Smooth muscle cell (in vitro differentiated cells): ENCODE measurements at regions not wholly inside any gene's neighbourhood (a gene's known extent, or its start where the extent isn't known, plus 50 kb on each side); places are given as distances from the start of the nearest gene placed in this dataset.
A peak's percentile ranks its signal among the peaks of the same experiment; 100 is the strongest.

Experiments
- DNase-seq: peaks from one replicate; lab custom pipeline; 2025; ENCODE audit not compliant: unreplicated experiment; lab: John Stamatoyannopoulos, UW
- H2AFZ ChIP-seq: fragments of 200-600 bp; sonication (generic); 2 replicates; pipeline ENCODE4 v1.6.0; 2016; ENCODE audit warnings: antibody characterized with exemption, low read depth, mild to moderate bottlenecking
- H3F3A ChIP-seq: fragments of 200-600 bp; sonication (generic); 2 replicates; pipeline ENCODE4 v1.6.0; 2017; ENCODE audit warnings: antibody characterized with exemption, low read depth
- H3K27ac ChIP-seq: fragments of 200-600 bp; sonication (generic); 2 replicates; pipeline ENCODE4 v1.5.1; 2016; ENCODE audit warnings: low read depth, mild to moderate bottlenecking
- H3K27me3 ChIP-seq: fragments of 200-600 bp; sonication (generic); 2 replicates; pipeline ENCODE4 v1.6.1; 2016; ENCODE audit warnings: low read depth, mild to moderate bottlenecking
- H3K36me3 ChIP-seq: fragments of 200-600 bp; sonication (generic); 2 replicates; pipeline ENCODE4 v1.5.1; 2016; ENCODE audit warnings: low read depth
- H3K4me1 ChIP-seq: fragments of 200-600 bp; sonication (generic); 2 replicates; pipeline ENCODE4 v1.5.1; 2016; ENCODE audit warnings: low read depth
- H3K4me2 ChIP-seq: fragments of 200-600 bp; sonication (generic); 2 replicates; pipeline ENCODE4 v1.6.0; 2016; ENCODE audit warnings: mild to moderate bottlenecking
- H3K4me3 ChIP-seq: fragments of 200-600 bp; sonication (generic); 2 replicates; pipeline ENCODE4 v1.5.1; 2016; ENCODE audit warnings: mild to moderate bottlenecking
- H3K79me2 ChIP-seq: fragments of 200-600 bp; sonication (generic); 2 replicates; pipeline ENCODE4 v1.6.0; 2016; ENCODE audit warnings: low read depth, mild to moderate bottlenecking
- H3K9ac ChIP-seq: fragments of 200-600 bp; sonication (generic); 2 replicates; pipeline ENCODE4 v1.6.0; 2016; ENCODE audit warnings: low read depth
- H3K9me3 ChIP-seq: fragments of 200-600 bp; sonication (generic); replicated peaks from 2 replicates; pipeline ENCODE4 v1.5.1; 2016; ENCODE audit warnings: low read depth
- H4K20me1 ChIP-seq: fragments of 200-600 bp; sonication (generic); 2 replicates; pipeline ENCODE4 v1.6.0; 2016; ENCODE audit warnings: low read depth
- CTCF ChIP-seq: fragments of 200-600 bp; sonication (generic); IDR thresholded peaks from 2 replicates; pipeline ENCODE4 v1.5.1; 2017; ENCODE audit warnings: borderline replicate concordance, mild to moderate bottlenecking, antibody characterized with exemption; ENCODE audit not compliant: insufficient read depth, poor library complexity, severe bottlenecking
- WGBS: methylation state at CpG from one replicate; pipeline ENCODE4 v1.1.7; 2016; ENCODE audit warnings: low lambda C conversion rate; 5-methylcytosine and 5-hydroxymethylcytosine counted together

- no peak overlapping the region for H3K4me3 ChIP-seq
- no peaks in the 10 kb centered on the region for H3K4me1 ChIP-seq
- no peaks in the 10 kb centered on the region for H4K20me1 ChIP-seq
- no peak for TF ChIP-seq CTCF
- H3F3A ChIP-seq: no peaks in the 10 kb centered on the region
- no peaks in the 10 kb centered on the region for H3K79me2 ChIP-seq
- H3K27me3 ChIP-seq: no peaks in the 10 kb centered on the region
- H3K9me3 ChIP-seq: no peaks in the 10 kb centered on the region
- H3K27ac ChIP-seq: no peak overlapping the region
- H3K4me2 ChIP-seq: no peak overlapping the region
- H3K9ac ChIP-seq: no peak overlapping the region
- peak overlapping the region; percentile 51 for H2AFZ ChIP-seq
- no peak for DNase-seq
- no peaks in the 10 kb centered on the region for H3K36me3 ChIP-seq
These were observed 175.7 kb upstream of the COL11A1 start for GRCh38 chr1:103283841-103284669.

- H3K27me3 ChIP-seq: no peaks in the 10 kb centered on the region
- no peak overlapping the region for H2AFZ ChIP-seq
- H3K9me3 ChIP-seq: no peaks in the 10 kb centered on the region
- no peak overlapping the region for H3K4me2 ChIP-seq
- no peak for TF ChIP-seq CTCF
- H3F3A ChIP-seq: no peaks in the 10 kb centered on the region
- H3K27ac ChIP-seq: no peak overlapping the region
- H3K9ac ChIP-seq: no peak overlapping the region
- no peaks in the 10 kb centered on the region for H3K36me3 ChIP-seq
- WGBS: 91% methylated on average over 1 of the region's 1 CpG
- H3K79me2 ChIP-seq: no peaks in the 10 kb centered on the region
- no peak for DNase-seq
- no peaks in the 10 kb centered on the region for H4K20me1 ChIP-seq
- H3K4me1 ChIP-seq: no peaks in the 10 kb centered on the region
- H3K4me3 ChIP-seq: no peak overlapping the region
These were observed 175.0 kb upstream of the COL11A1 start for GRCh38 chr1:103283371-103283770.

GRCh38 chr1:103275725-103276124 lies 167.4 kb upstream of the COL11A1 start:
- no peak overlapping the region for H2AFZ ChIP-seq
- no peak for TF ChIP-seq CTCF

GRCh38 chr1:103274886-103275285 lies 166.6 kb upstream of the COL11A1 start:
- Histone ChIP-seq H3K9ac (no peak overlapping the region), H3K9me3 (no peaks in the 10 kb centered on the region), H2AFZ (no peak overlapping the region), H3K27ac (no peak overlapping the region), H3K4me3 (no peak overlapping the region), H3K36me3 (no peaks in the 10 kb centered on the region), H3K4me1 (no peaks in the 10 kb centered on the region), H3K27me3 (no peaks in the 10 kb centered on the region), H3K4me2 (no peak overlapping the region), H3F3A (no peaks in the 10 kb centered on the region), H3K79me2 (no peaks in the 10 kb centered on the region), H4K20me1 (no peaks in the 10 kb centered on the region)
- DNase-seq: no peak
- TF ChIP-seq CTCF: no peak

More at GRCh38 chr1:103275725-103276124, 167.4 kb upstream of the COL11A1 start:
- H3K27ac ChIP-seq: no peak overlapping the region
- no peaks in the 10 kb centered on the region for H3K27me3 ChIP-seq
- no peaks in the 10 kb centered on the region for H3K9me3 ChIP-seq
- H3K79me2 ChIP-seq: no peaks in the 10 kb centered on the region
- DNase-seq: no peak
- H4K20me1 ChIP-seq: no peaks in the 10 kb centered on the region
- H3F3A ChIP-seq: no peaks in the 10 kb centered on the region
- H3K4me1 ChIP-seq: no peaks in the 10 kb centered on the region
- H3K9ac ChIP-seq: no peak overlapping the region
- no peaks in the 10 kb centered on the region for H3K36me3 ChIP-seq
- 63% methylated on average over 1 of the region's 1 CpG for WGBS
- no peak overlapping the region for H3K4me3 ChIP-seq
- H3K4me2 ChIP-seq: no peak overlapping the region
